Activated CD8-positive, alpha-beta T cell treated with anti-CD3 and anti-CD28 coated beads for 36 hours (primary cell): ENCODE measurements at regions not wholly inside any gene's neighbourhood (a gene's known extent, or its start where the extent isn't known, plus 50 kb on each side); places are given as distances from the start of the nearest gene placed in this dataset.

Experiments used
- ATAC-seq: fragments of 200-7000 bp; cut with Tn5 transposase; one replicate; pipeline ENCODE4 v1.10.0; 2021; ENCODE audit warnings: mild to moderate bottlenecking, moderate library complexity
- CTCF ChIA-PET: fragments of 350-600 bp; sonication (Branson Sonifier 250); formaldehyde crosslinking; loops from one replicate; lab custom pipeline; 2021; ENCODE audit warnings: antibody characterized with exemption; lab: Charles Lee
- POLR2A ChIA-PET: fragments of 350-600 bp; sonication (Branson Sonifier 250); formaldehyde crosslinking; loops from one replicate; lab custom pipeline; 2021; ENCODE audit warnings: antibody characterized with exemption; lab: Charles Lee
- DNase-seq: peaks from one replicate; pipeline ENCODE4 v3.0.0-alpha.2; 2020
- H3K27ac Mint-ChIP-seq: one replicate; pipeline ENCODE4 v1.8.0; 2021; ENCODE audit warnings: mild to moderate bottlenecking, mixed read lengths
- H3K27me3 Mint-ChIP-seq: one replicate; pipeline ENCODE4 v1.8.0; 2021; ENCODE audit warnings: mixed read lengths
- H3K36me3 Mint-ChIP-seq: one replicate; pipeline ENCODE4 v1.8.0; 2021; ENCODE audit warnings: low read depth, mixed read lengths
- H3K4me1 Mint-ChIP-seq: one replicate; pipeline ENCODE4 v1.8.0; 2021; ENCODE audit warnings: low read depth, mixed read lengths
- H3K4me3 Mint-ChIP-seq: one replicate; pipeline ENCODE4 v1.8.0; 2021; ENCODE audit warnings: mild to moderate bottlenecking, moderate library complexity, mixed read lengths
- H3K9me3 Mint-ChIP-seq: one replicate; pipeline ENCODE4 v1.8.0; 2021; ENCODE audit warnings: mixed read lengths
- CTCF ChIP-seq: fragments of 200-600 bp; IDR thresholded peaks from one replicate; pipeline ENCODE4 v1.8.0; 2022; ENCODE audit warnings: antibody characterized with exemption, mild to moderate bottlenecking
- intact Hi-C: fragments of 100-400 bp; cut with micrococcal nuclease; formaldehyde crosslinking; loops from one replicate; pipeline ENCODE4 v1.10.0; 2022

- no peak for TF ChIP-seq CTCF
- no peaks in the 10 kb centered on the region for H3K27me3 Mint-ChIP-seq
- DNase-seq = no peak
- H3K4me1 Mint-ChIP-seq = no peaks in the 10 kb centered on the region
- no peak overlapping the region for H3K27ac Mint-ChIP-seq
- ATAC-seq = no peak
- H3K36me3 Mint-ChIP-seq = no peaks in the 10 kb centered on the region
- ChIA-PET CTCF (no interaction called here), POLR2A (no interaction called here)
- intact Hi-C loops = no loop called here
- peaks cover 28% of the 10 kb centered on the region for H3K9me3 Mint-ChIP-seq
- H3K4me3 Mint-ChIP-seq = no peak overlapping the region
These were observed 52.4 kb upstream of the MAP2 start for GRCh38 chr2:209371407-209371806.
